Karpas-422 (cell line): ENCODE measurements at regions not wholly inside any gene's neighbourhood (a gene's known extent, or its start where the extent isn't known, plus 50 kb on each side); places are given as distances from the start of the nearest gene placed in this dataset.

Experiments used
- DNase-seq: peaks from one replicate; pipeline ENCODE4 v3.0.0-alpha.2; 2015
- H2AFZ ChIP-seq: fragments of 200-600 bp; sonication (generic); 2 replicates; pipeline ENCODE4 v1.6.1; 2014; ENCODE audit warnings: antibody characterized with exemption, low read length, mixed read lengths
- H3K27ac ChIP-seq: fragments of 200-600 bp; sonication (generic); 2 replicates; pipeline ENCODE4 v1.5.1; 2014; ENCODE audit warnings: mild to moderate bottlenecking, low read length, moderate library complexity
- H3K27me3 ChIP-seq: fragments of 200-600 bp; sonication (generic); 2 replicates; pipeline ENCODE4 v1.6.1; 2014; ENCODE audit warnings: low read length, mixed read lengths
- H3K36me3 ChIP-seq: fragments of 200-600 bp; sonication (generic); 2 replicates; pipeline ENCODE4 v1.6.1; 2014; ENCODE audit warnings: low read length, mixed read lengths; ENCODE audit not compliant: insufficient read depth
- H3K4me1 ChIP-seq: fragments of 200-600 bp; sonication (generic); 2 replicates; pipeline ENCODE4 v1.6.1; 2014; ENCODE audit warnings: mild to moderate bottlenecking, low read length, mixed read lengths
- H3K4me2 ChIP-seq: fragments of 200-600 bp; sonication (generic); 2 replicates; pipeline ENCODE4 v1.6.1; 2014; ENCODE audit warnings: low read length, low read depth, mild to moderate bottlenecking; ENCODE audit not compliant: poor library complexity, severe bottlenecking
- H3K4me3 ChIP-seq: fragments of 200-600 bp; sonication (generic); 2 replicates; pipeline ENCODE4 v1.5.1; 2014; ENCODE audit warnings: mild to moderate bottlenecking, antibody characterized with exemption, low read length, mixed read lengths
- H3K79me2 ChIP-seq: fragments of 200-600 bp; sonication (generic); 2 replicates; pipeline ENCODE4 v1.6.1; 2014; ENCODE audit warnings: mild to moderate bottlenecking, low read length, mixed read lengths
- H3K9ac ChIP-seq: fragments of 200-600 bp; sonication (generic); 2 replicates; pipeline ENCODE4 v1.6.0; 2014; ENCODE audit warnings: low read length
- H3K9me2 ChIP-seq: fragments of 200-600 bp; sonication (generic), shearing (Covaris generic); replicated peaks from 2 replicates; pipeline ENCODE4 v1.6.0; 2014; ENCODE audit warnings: mild to moderate bottlenecking, low read length, moderate library complexity; ENCODE audit not compliant: insufficient read depth
- H3K9me3 ChIP-seq: fragments of 300-700, 200-600 bp; sonication (generic); 2 replicates; pipeline ENCODE4 v1.6.1; 2014; ENCODE audit warnings: low read length, mixed read lengths
- H4K20me1 ChIP-seq: fragments of 200-600 bp; sonication (generic); 2 replicates; pipeline ENCODE4 v1.6.1; 2014; ENCODE audit warnings: mild to moderate bottlenecking, antibody characterized with exemption, low read length, low read depth; ENCODE audit not compliant: insufficient read depth

- Histone ChIP-seq H3K4me2 (no peak overlapping the region), H3K4me1 (no peaks in the 10 kb centered on the region), H3K79me2 (no peaks in the 10 kb centered on the region), H4K20me1 (no peaks in the 10 kb centered on the region), H3K27ac (no peak overlapping the region), H3K9me2 (no peaks in the 10 kb centered on the region), H3K36me3 (no peaks in the 10 kb centered on the region), H3K4me3 (no peak overlapping the region), H3K9me3 (peaks cover 35% of the 10 kb centered on the region), H3K9ac (no peak overlapping the region), H2AFZ (no peak overlapping the region), H3K27me3 (no peaks in the 10 kb centered on the region)
- no peak for DNase-seq
These were observed 337.3 kb upstream of the MAGI2 start for GRCh38 chr7:79790656-79791262.

- Histone ChIP-seq H3K9me2 (no peaks in the 10 kb centered on the region), H4K20me1 (no peaks in the 10 kb centered on the region), H2AFZ (no peak overlapping the region), H3K36me3 (no peaks in the 10 kb centered on the region), H3K79me2 (no peaks in the 10 kb centered on the region), H3K4me1 (no peaks in the 10 kb centered on the region), H3K4me2 (no peak overlapping the region), H3K9ac (no peak overlapping the region), H3K27ac (no peak overlapping the region), H3K9me3 (peaks cover 39% of the 10 kb centered on the region), H3K27me3 (no peaks in the 10 kb centered on the region), H3K4me3 (no peak overlapping the region)
- no peak for DNase-seq
These were observed 336.3 kb upstream of the MAGI2 start for GRCh38 chr7:79789584-79790345.

- Histone ChIP-seq H3K9me2 (no peaks in the 10 kb centered on the region), H3K79me2 (no peaks in the 10 kb centered on the region), H3K27me3 (no peaks in the 10 kb centered on the region), H4K20me1 (no peaks in the 10 kb centered on the region), H3K9me3 (peaks cover 46% of the 10 kb centered on the region), H3K9ac (no peak overlapping the region), H3K4me1 (no peaks in the 10 kb centered on the region), H3K27ac (no peak overlapping the region), H2AFZ (no peak overlapping the region), H3K4me3 (no peak overlapping the region), H3K36me3 (no peaks in the 10 kb centered on the region), H3K4me2 (no peak overlapping the region)
- DNase-seq: no peak
These were observed 334.2 kb upstream of the MAGI2 start for GRCh38 chr7:79787623-79788022.

GRCh38 chr7:79787096-79787495, 333.6 kb upstream of the MAGI2 start:
- H4K20me1 ChIP-seq: no peaks in the 10 kb centered on the region
- no peak overlapping the region for H3K4me3 ChIP-seq
- no peaks in the 10 kb centered on the region for H3K27me3 ChIP-seq
- no peak overlapping the region for H3K4me2 ChIP-seq
- no peak overlapping the region for H2AFZ ChIP-seq
- no peak overlapping the region for H3K9ac ChIP-seq
- H3K79me2 ChIP-seq: no peaks in the 10 kb centered on the region
- H3K9me2 ChIP-seq: no peaks in the 10 kb centered on the region
- H3K36me3 ChIP-seq: no peaks in the 10 kb centered on the region
- H3K9me3 ChIP-seq: peaks cover 46% of the 10 kb centered on the region
- no peaks in the 10 kb centered on the region for H3K4me1 ChIP-seq
- H3K27ac ChIP-seq: no peak overlapping the region
- no peak for DNase-seq

- peaks cover 46% of the 10 kb centered on the region for H3K9me3 ChIP-seq
- H3K36me3 ChIP-seq: no peaks in the 10 kb centered on the region
These were observed 332.7 kb upstream of the MAGI2 start for GRCh38 chr7:79786187-79786586.

GRCh38 chr7:79785556-79785955, 332.1 kb upstream of the MAGI2 start:
- Histone ChIP-seq H3K4me3 (no peak overlapping the region), H3K9me2 (no peaks in the 10 kb centered on the region), H3K36me3 (no peaks in the 10 kb centered on the region), H3K27me3 (no peaks in the 10 kb centered on the region), H4K20me1 (no peaks in the 10 kb centered on the region), H3K4me2 (no peak overlapping the region), H2AFZ (no peak overlapping the region), H3K9ac (no peak overlapping the region), H3K27ac (no peak overlapping the region), H3K79me2 (no peaks in the 10 kb centered on the region), H3K4me1 (no peaks in the 10 kb centered on the region), H3K9me3 (peaks cover 46% of the 10 kb centered on the region)
- DNase-seq: no peak

More at GRCh38 chr7:79786187-79786586, 332.7 kb upstream of the MAGI2 start:
- H3K27me3 ChIP-seq: no peaks in the 10 kb centered on the region
- no peak for DNase-seq
- H2AFZ ChIP-seq: no peak overlapping the region
- no peaks in the 10 kb centered on the region for H3K4me1 ChIP-seq
- no peak overlapping the region for H3K27ac ChIP-seq
- no peaks in the 10 kb centered on the region for H3K79me2 ChIP-seq
- H3K4me2 ChIP-seq: no peak overlapping the region
- H3K4me3 ChIP-seq: no peak overlapping the region
- H4K20me1 ChIP-seq: no peaks in the 10 kb centered on the region
- H3K9ac ChIP-seq: no peak overlapping the region
- H3K9me2 ChIP-seq: no peaks in the 10 kb centered on the region

GRCh38 chr7:79782906-79783305, 329.4 kb upstream of the MAGI2 start:
- Histone ChIP-seq H2AFZ (no peak overlapping the region), H3K9me3 (peaks cover 39% of the 10 kb centered on the region), H3K4me3 (no peak overlapping the region), H3K27me3 (no peaks in the 10 kb centered on the region), H3K79me2 (no peaks in the 10 kb centered on the region), H3K27ac (no peak overlapping the region), H3K4me1 (no peaks in the 10 kb centered on the region), H3K9ac (no peak overlapping the region), H3K36me3 (no peaks in the 10 kb centered on the region), H3K9me2 (no peaks in the 10 kb centered on the region), H4K20me1 (no peaks in the 10 kb centered on the region), H3K4me2 (no peak overlapping the region)
- DNase-seq: no peak

GRCh38 chr7:79782256-79782655, 328.8 kb upstream of the MAGI2 start:
- Histone ChIP-seq H3K79me2 (no peaks in the 10 kb centered on the region), H3K9me3 (peaks cover 33% of the 10 kb centered on the region), H3K36me3 (no peaks in the 10 kb centered on the region), H4K20me1 (no peaks in the 10 kb centered on the region), H3K27me3 (no peaks in the 10 kb centered on the region), H3K9ac (no peak overlapping the region), H3K27ac (no peak overlapping the region), H3K4me2 (no peak overlapping the region), H3K4me1 (no peaks in the 10 kb centered on the region), H3K4me3 (no peak overlapping the region), H2AFZ (no peak overlapping the region), H3K9me2 (no peaks in the 10 kb centered on the region)
- no peak for DNase-seq
